NCI-H187 treated with DMSO at 0.1 percent for 48 hours (cell line): ENCODE measurements at regions not wholly inside any gene's neighbourhood (a gene's known extent, or its start where the extent isn't known, plus 50 kb on each side); places are given as distances from the start of the nearest gene placed in this dataset.
"Not testable (repeated sequence)": the region's sequence is repeated elsewhere in the genome, so short reads cannot be mapped to it uniquely, and the experiment has no call there.

Source experiments
- DNase-seq: peaks from one replicate; lab custom pipeline; 2025; lab: John Stamatoyannopoulos, UW

GRCh38 chr4:10388146-10388545 lies 69.1 kb downstream of the ZNF518B start:
- DNase-seq = not testable (repeated sequence)

GRCh38 chr4:10385994-10386394 lies 71.2 kb downstream of the ZNF518B start:
- DNase-seq = no peak

DNA sequence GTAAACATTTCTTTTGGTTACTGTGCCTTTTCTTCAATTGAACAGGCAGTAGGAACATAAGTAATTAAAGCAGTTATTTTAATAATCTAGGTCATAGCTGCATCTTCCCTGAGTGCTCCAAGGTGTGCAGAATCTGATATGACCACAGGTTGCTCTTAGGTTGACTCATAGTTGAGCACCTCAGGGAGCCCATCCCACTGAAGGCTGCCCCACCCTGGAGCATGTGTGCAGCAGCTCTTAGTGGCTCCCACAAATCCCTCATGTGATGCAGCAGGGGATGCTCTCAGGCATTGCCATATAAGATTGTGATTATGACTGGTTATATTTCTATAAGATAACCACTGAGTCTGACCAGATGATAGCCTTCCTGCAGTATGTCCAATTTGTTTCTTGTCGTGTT lies 72.3 kb downstream of the ZNF518B start:
- no peak for DNase-seq

DNA sequence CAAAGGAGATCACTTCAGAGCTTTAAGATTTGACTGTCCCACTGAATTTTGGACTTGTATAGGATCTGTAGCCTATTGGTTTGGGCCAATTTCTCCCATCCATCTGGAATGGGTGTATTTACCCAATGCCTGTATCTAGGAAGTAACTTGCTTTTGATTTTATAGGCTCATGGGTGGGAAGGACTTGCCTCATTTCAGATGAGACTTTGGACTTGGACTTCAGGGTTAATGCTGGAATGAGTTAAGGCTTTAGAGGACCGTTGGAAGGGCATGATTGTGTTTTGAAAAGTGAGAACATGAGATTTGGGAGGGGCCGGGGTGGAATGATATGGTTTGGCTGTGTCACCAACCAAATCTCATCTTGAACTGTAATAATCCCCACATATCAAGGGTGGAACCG lies 73.8 kb downstream of the ZNF518B start:
- DNase-seq = no peak

GRCh38 chr4:10382171-10382570 lies 75.1 kb downstream of the ZNF518B start:
- DNase-seq = not testable (repeated sequence)

DNA sequence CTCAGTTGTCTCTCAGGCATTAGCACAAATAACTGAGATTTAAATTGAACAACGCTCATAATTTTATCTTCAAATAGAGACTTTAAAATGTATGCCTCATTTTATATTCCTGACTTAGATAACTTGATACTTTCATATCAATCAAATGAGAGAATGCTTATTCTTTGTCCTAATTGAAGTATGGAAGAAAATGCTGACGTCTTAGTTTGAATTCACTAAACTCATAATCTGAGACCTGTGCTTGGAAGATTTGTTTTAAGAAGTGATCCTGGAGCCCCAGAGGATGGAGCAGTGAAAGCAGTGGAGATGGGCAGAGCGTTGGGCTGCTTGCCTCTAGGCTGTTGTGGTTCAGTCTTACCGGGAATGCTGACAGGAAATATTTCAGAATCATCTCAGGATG lies 76.1 kb downstream of the ZNF518B start:
- DNase-seq = no peak

- DNase-seq = no peak
Measured at GRCh38 chr4:10380735-10381134, 76.5 kb downstream of the ZNF518B start.

DNA sequence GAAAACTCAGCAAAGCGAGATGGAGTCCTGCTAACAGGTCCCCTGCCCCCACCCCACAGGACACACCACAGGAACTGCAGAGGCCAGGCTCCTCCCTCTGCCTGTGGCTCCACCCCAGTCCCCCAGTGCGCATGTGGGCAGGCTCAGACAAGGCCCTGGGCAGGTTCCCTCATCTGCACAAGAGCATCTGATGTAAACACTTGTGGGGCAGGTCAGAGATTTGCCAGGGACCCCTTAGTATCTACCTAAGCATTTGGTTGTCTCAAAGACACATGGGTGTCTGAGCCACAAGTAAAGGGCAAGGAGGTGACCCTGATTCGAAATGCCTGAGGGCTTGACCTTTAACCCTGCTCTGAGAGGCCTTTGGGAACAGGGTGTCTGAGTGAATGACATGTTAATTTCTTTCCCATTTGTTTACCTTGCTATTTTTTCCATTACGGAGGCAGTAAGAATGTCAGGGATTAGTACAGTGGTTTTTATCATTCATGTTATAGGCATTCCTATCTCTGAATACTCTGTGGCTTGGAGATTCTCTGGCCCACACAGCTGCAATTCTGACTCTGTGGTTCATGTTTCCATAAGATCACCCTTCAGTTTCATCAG lies 85.3 kb downstream of the ZNF518B start:
- DNase-seq = no peak

DNA sequence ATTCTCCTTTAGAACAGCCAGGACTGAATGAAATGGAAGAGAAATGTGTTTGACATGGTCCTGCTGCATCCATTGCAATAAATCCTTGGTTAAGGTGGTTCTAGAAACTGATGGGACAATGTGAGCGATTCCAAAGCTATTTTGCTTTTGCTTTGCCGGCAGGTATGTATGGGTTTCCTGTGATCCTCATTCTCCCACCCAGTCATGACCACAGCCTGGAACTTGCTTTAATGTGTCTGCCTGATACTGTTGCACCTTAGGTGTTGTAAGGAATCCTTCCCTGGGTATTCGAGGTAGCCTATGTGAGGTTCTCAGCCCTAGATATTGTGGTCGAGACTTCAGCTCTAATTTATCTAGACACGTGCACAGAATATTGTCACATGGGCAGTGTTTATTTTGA lies 86.1 kb downstream of the ZNF518B start:
- no peak for DNase-seq

GRCh38 chr4:10369517-10369916 lies 87.7 kb downstream of the ZNF518B start:
- DNase-seq = no peak

- DNase-seq = no peak
Measured at GRCh38 chr4:10366628-10367027, 90.6 kb downstream of the ZNF518B start.

GRCh38 chr4:10364194-10364593 lies 93.0 kb downstream of the ZNF518B start:
- no peak for DNase-seq

DNA sequence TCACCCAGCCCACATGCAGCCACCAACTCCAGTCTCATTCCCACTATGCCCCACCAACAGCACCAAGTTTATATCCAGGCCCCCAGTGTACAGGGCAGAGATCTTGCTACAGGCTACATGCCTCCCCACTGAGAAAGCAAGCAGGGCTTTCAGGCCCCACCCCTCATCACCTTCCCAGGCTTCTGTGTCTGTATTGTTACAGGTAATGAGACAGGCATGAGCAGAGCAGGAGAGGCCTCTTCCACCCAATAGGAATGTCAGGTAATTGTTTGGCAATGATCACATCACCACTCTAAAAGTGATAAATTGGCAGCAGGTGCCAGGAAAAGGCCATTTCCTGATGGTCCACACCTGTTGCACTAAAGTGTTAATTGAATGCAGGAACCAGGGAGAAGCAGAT lies 102.5 kb downstream of the ZNF518B start:
- peak; percentile 38 for DNase-seq

DNA sequence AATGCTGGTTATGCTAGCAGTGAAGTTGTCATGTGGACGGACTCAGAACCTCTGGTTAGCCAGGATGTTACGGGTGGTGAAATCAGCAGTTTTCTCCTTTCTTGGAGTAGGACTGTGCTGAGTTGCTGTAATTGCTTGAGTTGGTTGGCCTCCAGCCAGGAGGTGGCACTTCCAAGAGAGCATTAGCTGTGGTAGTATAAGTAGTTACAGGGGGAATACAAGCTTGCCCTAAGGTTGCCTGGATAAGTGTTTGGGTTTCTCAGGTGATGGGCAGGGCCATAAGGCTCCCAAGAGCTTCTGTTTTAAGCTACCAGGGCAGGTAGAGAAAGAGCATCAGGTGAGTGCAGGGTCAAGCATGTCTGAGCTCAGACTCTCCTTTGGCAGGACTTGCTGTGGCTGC lies 103.0 kb downstream of the ZNF518B start:
- DNase-seq = no peak

GRCh38 chr4:10353110-10353509 lies 104.1 kb downstream of the ZNF518B start:
- DNase-seq = no peak

DNA sequence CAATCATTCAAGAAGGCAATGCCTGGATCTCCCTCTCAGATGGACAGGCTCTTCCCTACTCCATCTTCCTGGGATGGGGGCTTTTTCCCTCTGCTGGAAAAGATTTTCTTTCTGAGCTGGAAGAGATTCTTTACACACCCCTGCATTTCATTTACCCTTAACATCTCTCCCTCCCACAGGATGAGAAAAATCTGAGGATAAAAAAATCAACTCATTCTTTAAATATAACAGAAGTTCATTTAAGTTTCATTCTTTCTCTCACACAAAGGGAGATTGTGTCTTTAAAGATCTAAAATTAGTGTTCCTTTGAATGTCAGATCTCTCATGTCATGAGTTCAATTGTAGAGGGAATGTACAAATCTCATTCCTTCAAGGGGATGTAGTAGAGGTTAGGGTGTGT lies 109.0 kb downstream of the ZNF518B start:
- no peak for DNase-seq

DNA sequence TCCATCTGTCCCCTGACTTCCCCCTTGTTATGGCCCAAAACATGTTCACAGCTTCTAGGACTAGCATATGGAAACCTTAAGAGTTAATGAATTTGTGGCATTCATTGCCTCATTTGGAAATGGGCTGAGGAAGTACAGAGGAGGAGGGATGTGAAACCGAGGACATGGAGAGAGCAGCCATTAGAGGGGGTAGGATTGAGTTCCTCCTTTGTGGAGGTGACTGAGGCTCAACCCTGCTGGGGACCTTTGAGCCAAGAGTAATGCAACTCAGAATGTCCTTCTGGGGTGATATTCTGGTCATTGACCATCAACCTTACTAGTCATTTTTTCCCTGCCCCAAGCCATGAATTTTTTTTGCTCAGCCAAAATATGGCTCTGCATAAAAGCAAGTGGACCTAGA lies 109.4 kb downstream of the ZNF518B start:
- no peak for DNase-seq

GRCh38 chr4:10347281-10347795 lies 109.9 kb downstream of the ZNF518B start:
- no peak for DNase-seq

DNA sequence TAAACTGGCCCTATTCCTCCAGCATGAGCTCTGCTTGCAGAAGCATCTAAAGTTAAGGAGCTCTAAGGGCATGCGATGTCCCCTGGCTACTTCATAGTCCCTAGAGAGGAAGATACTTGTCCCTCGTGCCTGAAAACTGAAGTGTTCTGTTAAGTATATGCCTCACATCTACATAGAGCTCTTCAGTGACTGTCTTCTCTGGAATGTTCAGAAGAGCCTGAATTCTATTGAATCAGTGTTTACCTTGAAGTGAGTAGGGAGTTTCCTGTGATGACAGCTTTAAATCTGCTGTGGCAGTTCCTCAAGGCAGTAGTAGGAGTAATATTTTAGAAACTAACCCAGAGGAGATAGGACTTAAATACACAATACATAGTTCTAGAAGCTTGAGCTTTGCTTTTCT lies 111.2 kb downstream of the ZNF518B start:
- no peak for DNase-seq

DNA sequence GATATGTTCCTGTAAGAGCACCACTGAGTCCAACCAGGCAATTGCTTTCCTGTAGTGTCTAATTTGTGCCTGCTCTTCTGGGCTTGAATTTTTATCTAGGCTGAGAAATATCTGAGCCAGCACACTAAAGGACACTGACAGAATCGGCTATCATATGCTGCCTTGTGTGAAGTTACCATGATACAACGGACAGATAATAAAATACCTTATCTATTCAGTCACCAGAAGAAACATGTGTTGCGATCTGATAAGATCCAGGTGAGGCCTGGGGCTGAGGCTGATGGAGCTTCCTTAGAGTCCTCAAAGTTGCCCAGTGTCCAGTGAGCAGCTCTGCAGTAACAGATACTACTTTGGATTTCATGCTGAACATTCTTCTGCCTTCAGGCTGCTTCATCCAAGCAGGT lies 111.8 kb downstream of the ZNF518B start:
- DNase-seq = no peak

DNA sequence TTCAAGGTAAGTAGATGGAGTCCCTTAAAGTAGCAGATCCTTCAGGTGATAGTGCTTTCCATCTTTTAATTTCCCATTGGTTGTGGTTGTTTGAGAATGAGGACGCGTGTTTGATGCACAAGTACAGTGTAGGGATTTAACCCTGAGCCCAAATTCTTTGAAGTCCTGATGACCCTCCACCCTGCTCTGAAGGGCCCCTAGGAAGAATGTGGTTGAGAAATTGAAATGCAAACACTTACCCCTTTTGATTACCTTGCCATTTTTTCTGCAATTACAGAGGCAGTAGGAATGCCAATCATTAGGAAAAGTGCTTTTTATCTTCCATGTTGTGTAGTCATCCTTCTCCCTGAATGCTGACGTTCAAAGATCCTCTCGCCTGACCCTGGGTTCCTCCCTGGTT lies 112.4 kb downstream of the ZNF518B start:
- DNase-seq = no peak

DNA sequence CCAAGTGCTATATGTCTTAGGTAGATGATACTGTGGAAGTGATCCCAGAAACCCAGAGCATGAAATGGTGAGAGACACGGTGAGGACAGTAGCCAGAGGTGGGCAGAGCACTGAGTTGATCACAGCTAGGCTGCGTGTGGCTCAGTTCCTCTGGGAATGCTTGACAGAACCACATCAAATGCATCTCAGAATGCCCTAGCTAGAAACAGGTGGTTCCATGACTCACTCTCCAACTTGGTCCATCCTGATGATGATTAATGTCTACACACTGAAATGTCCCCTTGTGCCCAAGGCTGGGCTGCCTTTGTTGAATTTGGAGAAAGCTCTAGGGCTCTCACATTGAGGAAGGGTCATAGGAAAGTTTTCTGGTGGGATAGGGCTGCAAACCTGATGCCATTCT lies 113.6 kb downstream of the ZNF518B start:
- DNase-seq = no peak

DNA sequence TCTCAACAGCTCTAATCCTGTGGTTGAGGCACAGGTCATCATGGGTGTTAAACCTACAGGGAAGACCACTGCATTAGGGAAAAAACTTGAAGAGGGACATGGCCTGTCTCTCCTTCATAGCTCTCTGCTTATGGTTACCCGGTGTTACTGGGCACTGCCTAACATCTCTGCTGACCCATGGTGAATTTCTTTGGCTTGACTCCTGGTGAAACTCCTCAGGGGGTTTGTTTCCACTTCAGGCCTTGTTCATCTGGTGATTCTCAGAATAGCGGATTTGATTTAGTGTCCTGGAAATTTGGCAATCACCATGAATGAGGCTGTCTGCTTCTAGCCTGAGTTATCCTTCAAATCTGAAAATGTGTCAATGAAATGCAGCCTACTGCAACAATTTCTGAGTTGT lies 114.4 kb downstream of the ZNF518B start:
- no peak for DNase-seq

DNA sequence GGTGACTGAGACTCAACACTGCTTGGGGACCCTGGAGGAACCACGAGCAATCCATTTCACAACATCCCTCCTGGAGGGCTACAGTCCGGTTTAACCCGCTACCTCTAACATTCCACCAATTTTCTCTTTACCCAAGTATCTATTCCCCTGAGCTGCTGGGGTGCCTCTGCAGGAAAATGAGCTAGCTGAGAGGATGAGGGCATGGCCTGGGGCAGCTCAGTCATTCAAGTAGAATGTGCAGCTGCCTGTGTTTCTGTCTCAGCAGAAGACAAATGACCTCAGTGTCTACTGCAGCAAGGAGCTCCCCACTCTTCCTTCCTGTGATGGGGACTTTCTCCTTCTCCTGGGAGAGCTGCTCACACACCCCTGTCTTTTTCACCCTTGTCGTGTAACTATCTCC lies 120.8 kb downstream of the ZNF518B start:
- no peak for DNase-seq

GRCh38 chr4:10335050-10335449 lies 122.2 kb downstream of the ZNF518B start:
- DNase-seq = no peak
